OCI-LY1 (cell line): ENCODE measurements at regions not wholly inside any gene's neighbourhood (a gene's known extent, or its start where the extent isn't known, plus 50 kb on each side); places are given as distances from the start of the nearest gene placed in this dataset.
"Not testable (repeated sequence)": the region's sequence is repeated elsewhere in the genome, so short reads cannot be mapped to it uniquely, and the experiment has no call there.

Source experiments
- H2AFZ ChIP-seq: fragments of 200-600 bp; sonication (generic), shearing (Covaris generic); 2 replicates; pipeline ENCODE4 v1.6.0; 2014; ENCODE audit warnings: antibody characterized with exemption, mild to moderate bottlenecking, low read length
- H3F3A ChIP-seq: fragments of 200-600 bp; sonication (generic), shearing (Covaris generic); 2 replicates; pipeline ENCODE4 v1.6.0; 2014; ENCODE audit warnings: mild to moderate bottlenecking, antibody characterized with exemption, low read length, moderate library complexity; ENCODE audit not compliant: insufficient read depth
- H3K27ac ChIP-seq: fragments of 200-600 bp; sonication (generic); 2 replicates; pipeline ENCODE4 v1.5.1; 2014; ENCODE audit warnings: low read length, mixed run types, mild to moderate bottlenecking, low read depth; ENCODE audit not compliant: poor library complexity, severe bottlenecking
- H3K27me3 ChIP-seq: fragments of 200-600 bp; sonication (generic); 2 replicates; pipeline ENCODE4 v1.6.0; 2014; ENCODE audit warnings: antibody characterized with exemption, mild to moderate bottlenecking, low read length, moderate library complexity; ENCODE audit not compliant: insufficient read depth
- H3K36me3 ChIP-seq: fragments of 200-600 bp; sonication (generic); 2 replicates; pipeline ENCODE4 v1.6.1; 2014; ENCODE audit warnings: mild to moderate bottlenecking, antibody characterized with exemption, low read length, moderate library complexity, mixed read lengths; ENCODE audit not compliant: insufficient read depth
- H3K4me1 ChIP-seq: fragments of 200-600 bp; sonication (generic); 2 replicates; pipeline ENCODE4 v1.5.1; 2014; ENCODE audit warnings: mild to moderate bottlenecking, low read length, moderate library complexity; ENCODE audit not compliant: insufficient read depth, severe bottlenecking
- H3K4me2 ChIP-seq: fragments of 200-600 bp; sonication (generic), shearing (Covaris generic); 2 replicates; pipeline ENCODE4 v1.6.1; 2014; ENCODE audit warnings: low read length
- H3K4me3 ChIP-seq: fragments of 200-600 bp; sonication (generic); 2 replicates; pipeline ENCODE4 v1.5.1; 2014; ENCODE audit warnings: low read length, low read depth, mild to moderate bottlenecking, mixed read lengths; ENCODE audit not compliant: poor library complexity, severe bottlenecking
- H3K79me2 ChIP-seq: fragments of 200-600 bp; shearing (Covaris generic); 2 replicates; pipeline ENCODE4 v1.6.1; 2016; ENCODE audit warnings: mixed run types, low read length, mixed read lengths; ENCODE audit not compliant: insufficient read depth
- H3K9ac ChIP-seq: fragments of 200-600 bp; sonication (generic), shearing (Covaris generic); 2 replicates; pipeline ENCODE4 v1.6.1; 2014; ENCODE audit warnings: mild to moderate bottlenecking, low read length, mixed read lengths
- H3K9me2 ChIP-seq: fragments of 200-600 bp; sonication (generic), shearing (Covaris generic); 2 replicates; pipeline ENCODE4 v1.6.1; 2014; ENCODE audit warnings: low read depth, mild to moderate bottlenecking, low read length, mixed read lengths
- H3K9me3 ChIP-seq: fragments of 200-600 bp; shearing (Covaris generic); 2 replicates; pipeline ENCODE4 v1.6.1; 2014; ENCODE audit warnings: low read length, mixed read lengths
- H4K20me1 ChIP-seq: fragments of 200-600 bp; sonication (generic), shearing (Covaris generic); 2 replicates; pipeline ENCODE4 v1.6.0; 2016; ENCODE audit warnings: mild to moderate bottlenecking, low read length; ENCODE audit not compliant: insufficient read depth
- CTCF ChIP-seq: fragments of 200-600 bp; sonication (generic), shearing (Covaris generic); IDR thresholded peaks from 2 replicates; pipeline ENCODE4 v1.5.1; 2017; ENCODE audit warnings: mild to moderate bottlenecking, antibody characterized with exemption, low read length, moderate library complexity, mixed read lengths
- EZH2 ChIP-seq: fragments of 200-600 bp; sonication (generic), shearing (Covaris generic); IDR thresholded peaks from 2 replicates; pipeline ENCODE4 v1.8.0; 2017; ENCODE audit warnings: borderline replicate concordance, mixed run types, mild to moderate bottlenecking, antibody characterized with exemption, low read length, moderate library complexity, mixed read lengths

- TF ChIP-seq EZH2, result no peak
- no peak for TF ChIP-seq CTCF
- Histone ChIP-seq H3K36me3 (no peaks in the 10 kb centered on the region), H3K9me2 (no peaks in the 10 kb centered on the region), H3F3A (no peaks in the 10 kb centered on the region), H4K20me1 (no peaks in the 10 kb centered on the region), H2AFZ (no peak overlapping the region), H3K9me3 (no peaks in the 10 kb centered on the region), H3K9ac (no peak overlapping the region), H3K27me3 (no peaks in the 10 kb centered on the region), H3K4me3 (no peak overlapping the region), H3K27ac (no peak overlapping the region), H3K4me2 (no peak overlapping the region), H3K4me1 (no peaks in the 10 kb centered on the region), H3K79me2 (no peaks in the 10 kb centered on the region)
Observed at GRCh38 chr6:68506911-68507310, 128.2 kb upstream of the ADGRB3 start.

- Histone ChIP-seq H3K9ac (no peak overlapping the region), H4K20me1 (no peaks in the 10 kb centered on the region), H3K9me3 (no peaks in the 10 kb centered on the region), H3K36me3 (no peaks in the 10 kb centered on the region), H3K27ac (no peak overlapping the region), H3K4me1 (no peaks in the 10 kb centered on the region), H3K4me2 (no peak overlapping the region), H3F3A (no peaks in the 10 kb centered on the region), H2AFZ (no peak overlapping the region), H3K4me3 (no peak overlapping the region), H3K79me2 (no peaks in the 10 kb centered on the region), H3K27me3 (no peaks in the 10 kb centered on the region), H3K9me2 (no peaks in the 10 kb centered on the region)
- no peak for TF ChIP-seq EZH2
- no peak for TF ChIP-seq CTCF
Observed at GRCh38 chr6:68502946-68503345, 132.1 kb upstream of the ADGRB3 start.

GRCh38 chr6:68497927-68498326, 137.2 kb upstream of the ADGRB3 start:
- no peaks in the 10 kb centered on the region for H4K20me1 ChIP-seq
- no peak overlapping the region for H2AFZ ChIP-seq
- TF ChIP-seq CTCF, result no peak
- TF ChIP-seq EZH2, result no peak
- H3K79me2 ChIP-seq, result no peaks in the 10 kb centered on the region
- no peaks in the 10 kb centered on the region for H3K4me1 ChIP-seq
- H3F3A ChIP-seq, result no peaks in the 10 kb centered on the region
- no peaks in the 10 kb centered on the region for H3K9me2 ChIP-seq
- H3K9ac ChIP-seq, result no peak overlapping the region
- H3K27ac ChIP-seq, result no peak overlapping the region
- H3K27me3 ChIP-seq, result no peaks in the 10 kb centered on the region
- no peaks in the 10 kb centered on the region for H3K36me3 ChIP-seq
- no peak overlapping the region for H3K4me2 ChIP-seq
- H3K9me3 ChIP-seq, result no peaks in the 10 kb centered on the region
- no peak overlapping the region for H3K4me3 ChIP-seq

- not testable (repeated sequence) for H3K9ac ChIP-seq, H3K4me3 ChIP-seq, H3K36me3 ChIP-seq, H3K4me1 ChIP-seq, H3K9me2 ChIP-seq, H4K20me1 ChIP-seq, H3K27ac ChIP-seq, H3K9me3 ChIP-seq, H3F3A ChIP-seq, H3K79me2 ChIP-seq, H2AFZ ChIP-seq, H3K4me2 ChIP-seq, H3K27me3 ChIP-seq
Observed at GRCh38 chr6:68494880-68495279, 140.2 kb upstream of the ADGRB3 start.
